ENCODE measurements at regions not wholly inside any gene's neighbourhood (a gene's known extent, or its start where the extent isn't known, plus 50 kb on each side); places are given as distances from the start of the nearest gene placed in this dataset.

GRCh38 chr9:90097237-90097636, 492.4 kb downstream of the GADD45G start:
- Histone ChIP-seq H3K9me3 (ENCODE audit: control insufficient read depth, insufficient read depth, low read depth, low read length) (no peaks in the 10 kb centered on the region), H3K4me3 (ENCODE audit: low read depth, low read length) (no peak overlapping the region), H3K36me3 (ENCODE audit: control insufficient read depth in 2 of 2, insufficient read depth in 1 of 2, low read length in 2 of 2) (no peaks in the 10 kb centered on the region), H3K27ac (ENCODE audit: extremely low read depth, low read depth, low read length) (no peak overlapping the region), H3K4me1 (ENCODE audit: control insufficient read depth, insufficient read depth, low read length) (no peaks in the 10 kb centered on the region)
- CTCF ChIA-PET: interaction anchor here (0.9 to 4.6 kb wide), 6 partner anchors 10 to 501 kb away, joined by 3 to 50 read pairs (median 6); partner anchors contain the start of gene GADD45G
- POLR2A ChIA-PET: interaction anchor here (1.4 kb wide), 1 partner anchor 492 kb away, joined by 5 read pairs; the partner anchor contains the start of gene GADD45G
- TF ChIP-seq ZNF112 (tag by site-specific recombination; IDR thresholded peaks at IDR 0.05) (no peak), EGR2 (tag by site-specific recombination; IDR thresholded peaks at IDR 0.05; ENCODE audit: low read depth) (no peak), ZNF292 (tag by site-specific recombination; IDR thresholded peaks at IDR 0.05; ENCODE audit: borderline replicate concordance, low read depth) (no peak), ZBTB48 (tag by site-specific recombination; IDR thresholded peaks at IDR 0.05) (no peak), ZNF148 (tag by site-specific recombination; IDR thresholded peaks at IDR 0.05; ENCODE audit: borderline replicate concordance) (no peak), ZNF621 (tag by site-specific recombination; IDR thresholded peaks at IDR 0.05) (no peak), ZNF449 (tag by site-specific recombination; IDR thresholded peaks at IDR 0.05) (no peak), ZBTB10 (tag by site-specific recombination; IDR thresholded peaks at IDR 0.05) (no peak), ZNF426 (tag by site-specific recombination; IDR thresholded peaks at IDR 0.05) (no peak), ZNF202 (tag by site-specific recombination; IDR thresholded peaks at IDR 0.05; ENCODE audit: borderline replicate concordance) (no peak), ZNF792 (tag by site-specific recombination; IDR thresholded peaks at IDR 0.05) (no peak), ZNF266 (tag by site-specific recombination; IDR thresholded peaks at IDR 0.05; ENCODE audit: low read depth) (no peak), ZNF423 (tag by site-specific recombination; IDR thresholded peaks at IDR 0.05) (no peak), ZNF623 (tag by site-specific recombination; IDR thresholded peaks at IDR 0.05) (no peak), RBAK (tag by site-specific recombination; IDR thresholded peaks at IDR 0.05) (no peak), ZBTB26 (tag by site-specific recombination; optimal IDR thresholded peaks at IDR 0.05) (no peak), ZNF341 (tag by site-specific recombination; IDR thresholded peaks at IDR 0.05; ENCODE audit: low read depth) (no peak), SCRT2 (tag by site-specific recombination; IDR thresholded peaks at IDR 0.05) (no peak), ZNF791 (tag by site-specific recombination; IDR thresholded peaks at IDR 0.05) (no peak), BCL11B (tag by site-specific recombination; IDR thresholded peaks at IDR 0.05; ENCODE audit: low read depth) (no peak)
